ENCODE measurements at regions not wholly inside any gene's neighbourhood (a gene's known extent, or its start where the extent isn't known, plus 50 kb on each side); places are given as distances from the start of the nearest gene placed in this dataset.
"Not testable (repeated sequence)": the region's sequence is repeated elsewhere in the genome, so short reads cannot be mapped to it uniquely, and the experiment has no call there.

DNA sequence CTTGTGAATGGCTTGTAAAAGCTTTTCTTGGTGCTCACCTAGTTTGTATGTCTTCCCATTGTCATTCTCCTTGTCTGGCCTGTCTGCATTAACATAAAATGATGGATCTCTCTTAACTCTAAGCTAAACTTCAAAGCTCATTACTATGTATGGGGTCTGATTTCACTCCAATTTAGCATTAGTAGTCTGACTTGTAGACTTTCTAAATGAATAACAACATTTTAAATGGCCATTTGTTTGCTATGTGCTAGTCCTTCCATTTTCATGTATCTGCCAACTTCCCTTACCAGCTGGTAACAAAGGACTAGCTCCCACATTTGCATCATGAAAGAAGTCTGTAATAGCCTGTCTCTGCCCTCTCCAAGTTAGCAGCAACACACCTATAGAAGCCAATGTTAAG, 324.2 kb upstream of the RGPD4 start:
- no peak for DNase-seq

DNA sequence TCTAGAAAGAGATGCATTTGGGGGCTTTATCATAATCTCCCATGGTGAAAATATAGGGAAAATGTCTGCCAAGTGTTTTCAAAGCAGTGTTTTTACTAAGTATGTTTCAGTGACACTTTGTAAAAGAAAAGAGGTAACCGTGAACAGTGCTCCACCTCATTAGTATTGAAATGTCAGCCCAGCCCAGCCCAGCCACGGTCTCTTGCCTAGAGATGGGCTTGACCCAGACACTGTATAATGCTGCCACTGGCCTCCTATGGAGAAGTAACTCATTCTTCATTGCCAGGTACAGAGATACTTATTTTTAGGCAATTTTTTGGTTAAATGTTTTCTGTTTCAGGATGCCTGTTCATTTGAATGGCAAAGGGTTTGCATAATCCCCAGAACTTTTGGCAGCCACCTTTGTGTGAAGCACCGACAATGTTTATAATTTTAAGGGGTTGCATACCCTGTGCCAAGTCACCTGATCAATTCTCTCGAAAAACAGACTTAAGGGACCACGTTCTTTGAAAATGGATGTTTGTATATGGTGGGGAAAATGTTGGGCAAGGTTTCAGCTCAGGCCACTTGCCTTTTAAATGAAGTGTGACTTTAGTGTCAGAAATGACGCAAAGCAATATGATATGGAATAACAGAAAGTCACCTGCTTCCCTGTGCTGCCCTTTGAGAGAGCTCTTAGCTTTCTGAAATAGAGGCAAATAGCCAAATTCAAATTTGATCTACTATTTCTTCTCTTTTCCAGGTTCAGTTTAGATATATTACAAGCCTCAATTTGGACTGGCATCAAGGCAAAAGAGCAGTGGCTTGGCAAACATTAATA, 314.5 kb upstream of the RGPD4 start:
- no peak for DNase-seq

DNA sequence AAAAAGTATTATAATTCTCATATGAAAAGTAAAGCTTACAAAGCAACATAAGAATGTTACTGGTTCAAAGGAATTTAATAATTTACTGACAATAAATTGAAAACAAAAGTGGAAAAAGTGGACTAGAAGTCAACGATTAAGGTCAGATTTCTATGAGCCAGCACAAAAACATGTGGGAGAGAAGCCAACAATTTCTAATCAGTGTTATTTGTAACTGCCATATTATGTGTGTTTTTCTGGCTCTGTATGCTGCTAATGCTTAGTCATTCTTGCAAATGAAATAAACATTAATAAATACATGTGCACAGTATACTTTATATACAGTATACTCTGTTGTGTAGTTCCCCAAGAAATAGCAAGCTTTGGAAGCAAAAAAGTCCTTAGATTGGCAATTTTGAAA, 301.3 kb upstream of the RGPD4 start:
- DNase-seq: no peak

DNA sequence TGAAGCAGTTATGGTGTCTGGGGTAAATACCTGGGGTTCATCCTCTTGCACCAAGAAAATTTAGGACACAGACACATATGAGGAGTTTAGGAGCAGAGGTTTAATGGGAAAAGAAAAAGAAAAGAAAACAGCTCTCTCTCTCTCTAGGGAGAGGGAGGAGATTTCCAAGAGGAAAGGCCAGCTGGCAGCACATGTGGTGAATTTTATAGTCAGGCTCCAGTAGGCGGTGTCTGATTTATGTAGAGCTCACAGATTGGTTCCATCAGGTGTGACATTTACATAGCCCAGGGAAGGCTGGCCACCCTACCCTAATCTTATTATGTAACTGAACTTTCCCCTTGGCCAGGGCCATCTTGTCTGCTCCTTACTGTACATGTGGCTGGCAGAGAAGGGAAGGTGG, 297.5 kb upstream of the RGPD4 start:
- no peak for DNase-seq

DNA sequence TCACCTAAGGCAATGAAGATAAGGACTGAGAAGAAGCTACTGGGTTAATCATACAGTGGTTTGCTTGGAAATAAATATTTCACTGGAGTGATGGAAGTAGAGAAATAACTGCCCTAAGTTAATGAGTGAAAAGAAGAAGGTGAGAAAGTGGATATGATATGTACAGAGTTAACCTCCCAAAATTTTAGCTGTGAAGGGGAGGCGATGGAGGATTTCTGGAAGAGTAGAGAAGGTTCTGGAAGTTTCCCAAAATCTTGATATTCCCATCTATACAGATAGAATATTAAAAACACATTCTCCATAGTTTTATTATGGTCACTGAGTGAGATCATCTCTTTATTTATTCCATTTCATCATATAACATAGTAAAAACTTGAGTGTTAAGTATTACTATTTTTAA, 296.6 kb upstream of the RGPD4 start:
- DNase-seq: no peak

DNA sequence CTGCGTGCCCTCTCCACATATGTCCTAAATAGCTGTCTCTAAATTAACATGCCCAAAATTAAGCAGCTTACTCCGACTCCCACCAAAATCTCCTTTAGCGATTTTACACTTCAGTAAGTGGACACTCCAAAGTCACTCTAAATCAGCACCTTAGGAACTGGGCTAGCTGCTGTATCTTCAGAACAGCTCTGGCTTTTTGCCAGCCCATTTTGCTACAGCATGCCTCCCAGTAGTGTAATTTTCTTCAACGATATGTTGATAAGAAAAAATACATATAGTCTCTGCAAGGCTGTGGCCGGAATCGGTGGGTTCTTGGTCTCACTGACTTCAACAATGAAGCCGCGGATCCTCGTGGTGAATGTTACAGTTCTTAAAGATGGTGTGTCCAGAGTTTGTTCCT, 291.8 kb upstream of the RGPD4 start:
- DNase-seq: no peak

DNA sequence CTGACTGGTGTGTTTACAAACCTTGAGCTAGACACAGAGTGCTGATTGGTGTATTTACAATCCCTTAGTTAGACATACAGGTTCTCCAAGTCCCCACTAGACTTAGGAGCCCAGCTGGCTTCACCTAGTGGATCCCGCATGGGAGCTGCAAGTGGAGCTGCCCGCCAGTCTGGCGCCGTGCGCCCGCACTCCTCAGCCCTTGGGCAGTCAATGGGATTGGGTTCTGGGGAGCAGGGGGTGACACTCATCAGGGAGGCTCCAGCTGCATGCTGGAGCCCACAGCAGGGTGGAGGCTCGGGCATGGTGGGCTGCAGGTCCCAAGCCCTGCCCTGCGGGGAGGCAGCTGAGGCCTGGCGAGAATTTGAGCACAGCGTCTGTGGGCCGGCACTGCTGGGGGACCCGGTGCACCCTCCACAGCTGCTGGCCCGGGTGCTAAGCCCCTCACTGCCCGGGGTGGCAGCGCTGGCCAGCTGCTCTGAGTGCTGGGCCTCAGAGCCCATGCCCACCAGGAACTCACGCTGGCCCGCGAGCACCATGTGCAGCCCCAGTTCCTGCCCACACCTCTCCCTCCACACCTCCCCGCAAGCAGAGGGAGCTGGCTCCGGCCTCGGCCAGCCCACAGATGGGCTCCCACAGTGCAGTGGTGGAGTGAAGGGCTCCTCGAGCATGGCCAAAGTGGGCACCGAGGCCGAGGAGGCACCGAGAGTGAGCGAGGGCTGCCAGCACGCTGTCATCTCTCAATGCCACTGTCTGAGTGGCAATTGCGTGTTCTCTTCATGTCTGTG, 290.6 kb upstream of the RGPD4 start:
- DNase-seq: not testable (repeated sequence)

DNA sequence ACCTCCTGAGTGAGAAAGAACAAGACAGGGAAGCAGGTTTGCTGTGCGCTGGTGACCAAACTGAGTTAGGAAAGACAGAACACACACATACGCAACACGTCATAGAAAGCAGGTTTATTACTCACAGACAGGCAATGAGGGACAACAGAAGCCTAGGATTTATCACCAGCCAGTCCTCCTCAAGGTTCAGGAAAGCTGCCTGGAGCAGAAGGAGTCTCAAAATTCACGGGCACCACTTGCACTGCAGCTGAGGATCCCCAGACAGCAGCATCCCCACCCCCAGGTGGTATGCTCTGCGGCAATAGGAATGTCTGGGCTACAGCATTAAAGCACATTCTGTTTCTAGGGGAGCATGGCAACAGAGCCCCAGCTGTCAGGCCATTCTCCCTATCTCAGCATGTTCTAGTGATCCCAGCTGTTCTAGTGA, 284.4 kb upstream of the RGPD4 start:
- no peak for DNase-seq

DNA sequence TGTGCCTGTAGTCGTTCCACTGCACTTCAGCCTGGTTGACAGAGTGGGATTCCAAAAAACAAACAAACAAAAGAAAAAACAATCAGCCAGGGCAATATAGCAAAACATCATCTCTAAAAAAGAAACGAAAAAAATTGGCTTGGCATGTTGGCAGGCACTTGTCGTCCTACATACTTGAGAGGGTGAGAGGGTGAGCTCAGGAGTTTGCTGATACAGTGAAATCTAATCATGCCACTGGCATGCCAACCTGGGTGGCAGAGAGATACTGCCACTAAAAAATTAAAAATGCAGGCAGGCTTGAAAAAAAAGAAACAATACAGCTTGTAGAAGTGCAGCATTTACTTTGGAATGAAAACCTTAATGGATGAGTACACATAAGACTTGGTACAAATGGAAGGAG, 282.9 kb upstream of the RGPD4 start:
- DNase-seq: no peak

DNA sequence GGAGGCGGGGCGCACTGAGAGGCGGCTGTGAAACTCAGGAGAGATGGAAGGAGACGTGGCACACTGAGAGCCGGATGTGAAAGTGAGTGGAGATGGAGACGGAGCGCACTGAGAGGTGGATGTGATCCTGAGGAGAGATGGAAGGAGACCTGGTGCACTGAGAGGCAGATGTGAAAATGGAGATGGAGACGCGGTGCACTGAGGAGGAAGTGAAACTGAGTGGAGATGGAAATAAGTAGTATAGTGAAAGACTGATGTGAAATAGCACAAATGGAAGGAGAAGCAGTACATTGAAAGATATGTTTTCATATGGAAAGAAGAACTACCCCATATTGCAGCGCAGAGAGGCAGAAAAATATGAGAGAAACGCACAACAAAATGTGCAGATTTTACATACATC, 281.6 kb upstream of the RGPD4 start:
- no peak for DNase-seq

DNA sequence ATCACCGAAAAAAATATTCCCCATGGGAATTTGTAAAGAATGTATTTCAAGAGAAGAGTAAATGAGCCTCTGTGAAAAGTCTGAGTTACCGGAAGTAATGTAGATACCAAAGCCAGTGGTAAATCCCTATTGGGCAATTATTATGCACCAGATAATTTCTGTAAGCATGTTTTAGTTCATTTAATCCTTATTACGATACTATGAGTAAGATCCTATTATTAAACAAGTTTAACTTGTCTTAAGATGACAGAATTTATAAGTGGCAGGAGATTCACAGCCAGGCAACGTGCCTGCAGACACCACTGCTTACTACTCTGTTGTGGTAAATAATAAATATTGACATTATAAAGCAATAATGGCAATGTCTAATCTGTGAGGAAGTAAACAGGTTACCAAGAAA, 280.8 kb upstream of the RGPD4 start:
- DNase-seq: no peak

DNA sequence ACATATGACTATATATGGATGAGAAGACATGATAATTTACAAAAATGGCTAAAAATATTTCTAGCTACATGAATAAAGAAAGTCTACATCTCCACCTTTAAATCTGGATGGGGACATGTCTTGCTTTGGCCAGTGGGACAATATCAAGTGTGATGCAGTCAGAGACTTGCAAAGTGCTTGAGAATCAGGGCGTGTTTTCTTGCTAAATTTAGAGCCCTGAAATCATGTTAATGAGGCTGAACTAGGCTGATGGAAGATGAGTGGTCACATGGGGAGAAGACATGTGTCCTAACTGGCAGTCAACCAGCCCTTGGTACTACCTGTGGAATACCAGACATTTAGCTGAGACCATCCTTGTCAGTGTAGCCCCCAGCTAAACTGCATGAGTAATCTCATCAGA, 278.5 kb upstream of the RGPD4 start:
- DNase-seq: no peak

DNA sequence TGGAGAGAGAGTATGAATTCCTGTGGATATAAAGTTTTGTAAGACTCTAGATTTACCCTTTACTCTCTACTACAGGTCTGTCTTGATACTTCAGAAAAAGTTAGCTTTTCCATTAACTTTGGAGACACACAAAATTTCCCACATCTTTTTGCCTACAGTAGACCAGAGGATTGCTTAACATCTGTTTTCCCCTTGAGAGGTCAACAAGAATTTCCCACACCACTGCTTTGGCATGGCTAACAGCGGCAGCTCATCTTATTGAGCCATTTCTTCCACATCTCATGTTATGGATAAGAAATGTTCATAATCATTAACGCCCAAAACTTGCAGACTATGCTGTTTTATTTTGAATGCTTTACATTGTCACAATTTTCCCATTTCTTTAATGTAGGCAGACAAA, 273.6 kb upstream of the RGPD4 start:
- no peak for DNase-seq

DNA sequence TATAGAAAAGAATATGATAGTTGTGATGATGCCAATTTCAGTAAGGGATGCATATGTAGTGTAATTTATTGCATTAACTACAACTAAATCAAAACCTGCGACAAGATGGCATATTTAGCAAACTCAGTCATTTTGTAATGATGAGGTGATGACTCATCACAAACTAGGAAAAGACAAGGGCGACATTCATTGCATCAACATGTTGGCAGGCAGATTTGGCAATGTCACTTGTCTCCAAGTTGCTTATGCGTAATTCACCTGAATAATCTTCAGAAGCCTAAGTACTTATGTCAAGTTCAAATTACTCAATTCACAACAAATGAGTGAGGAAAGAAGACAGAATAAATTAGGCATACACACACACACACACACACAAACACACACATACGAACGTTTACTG, 273.2 kb upstream of the RGPD4 start:
- DNase-seq: no peak

DNA sequence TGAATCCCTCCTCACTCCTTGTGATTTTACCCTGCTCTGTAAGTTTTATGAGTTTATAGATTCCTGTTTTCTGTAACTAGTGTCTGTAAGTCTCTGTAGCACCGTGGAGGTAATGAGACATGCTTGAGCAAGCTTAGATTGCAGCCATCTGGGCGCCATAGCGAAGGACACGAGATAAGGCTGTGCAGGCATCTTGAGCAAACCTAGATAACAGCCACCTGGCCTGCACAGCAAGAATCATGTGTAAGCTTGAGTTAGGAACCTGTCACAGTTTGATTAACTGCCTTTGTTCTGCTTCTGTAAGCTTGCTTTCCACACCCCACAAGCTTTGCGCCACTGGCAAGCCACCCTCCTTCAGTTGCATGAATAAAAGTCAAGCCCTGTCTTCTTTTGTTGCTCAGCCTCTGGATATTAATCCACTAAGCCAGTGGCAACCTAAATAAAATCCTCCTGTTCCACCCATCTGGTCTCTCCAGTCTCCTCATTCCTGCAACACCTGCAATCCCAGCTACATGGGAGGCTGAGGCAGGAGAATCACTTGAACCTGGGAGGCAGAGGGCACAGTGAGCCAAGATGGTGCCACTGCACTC, 270.6 kb upstream of the RGPD4 start:
- peak; percentile 4 for DNase-seq

DNA sequence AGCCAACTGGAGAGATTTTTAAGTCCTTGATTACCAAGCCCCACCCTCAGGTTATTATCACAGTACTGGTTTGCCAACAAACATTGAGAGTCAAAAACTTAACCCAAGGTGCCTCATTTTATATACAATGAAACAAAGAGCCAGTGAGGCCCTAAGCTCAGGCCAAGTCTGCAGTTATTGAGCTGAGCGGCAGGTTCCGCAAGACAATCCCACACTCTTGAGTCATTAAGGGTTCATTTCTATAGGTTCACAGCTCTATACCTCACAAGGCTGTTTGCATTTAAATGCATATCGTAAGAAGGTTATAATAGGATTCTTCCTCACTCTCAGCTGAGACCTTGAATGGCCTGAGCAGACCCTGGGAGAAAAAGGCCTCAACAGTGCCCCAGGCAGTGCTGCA, 268.4 kb upstream of the RGPD4 start:
- no peak for DNase-seq

DNA sequence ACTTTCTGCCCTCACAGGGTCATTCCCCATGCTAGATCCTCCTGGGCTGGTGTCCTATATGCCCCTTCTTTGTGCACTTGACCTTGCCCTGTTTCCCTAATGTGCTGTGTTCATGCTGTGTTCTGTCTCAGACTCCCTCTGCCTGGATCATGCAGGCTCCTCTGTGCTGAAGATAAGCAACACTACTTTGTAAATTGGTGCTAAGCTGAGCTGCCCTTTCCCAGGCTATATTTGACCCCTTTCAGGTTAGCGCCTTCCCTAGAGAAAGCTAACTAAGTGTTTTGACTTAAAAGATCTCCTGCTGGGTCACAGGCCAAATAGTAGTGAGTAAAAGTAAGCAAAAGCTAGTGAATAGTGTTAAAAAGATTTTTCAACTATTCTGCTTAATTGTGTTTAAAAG, 257.2 kb upstream of the RGPD4 start:
- DNase-seq: no peak

DNA sequence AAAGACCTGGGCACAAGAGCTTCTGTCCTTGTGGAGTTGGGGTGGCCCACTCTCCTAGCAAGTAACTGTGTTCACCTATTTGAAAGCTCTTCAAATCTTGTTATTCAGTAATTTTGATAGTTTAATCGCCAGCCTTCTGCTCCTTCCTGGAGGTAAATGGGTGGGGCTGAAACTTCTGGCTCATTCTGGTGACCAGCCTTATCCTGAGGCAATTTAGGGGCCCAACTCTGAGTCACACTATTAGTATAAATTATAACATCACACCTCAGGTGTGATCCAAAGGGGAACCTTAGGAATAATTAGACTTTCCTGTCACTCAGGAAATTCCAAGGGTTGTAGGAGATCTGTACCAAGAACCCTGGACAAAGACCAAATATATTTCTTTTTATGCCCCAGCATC, 255.8 kb upstream of the RGPD4 start:
- no peak for DNase-seq

DNA sequence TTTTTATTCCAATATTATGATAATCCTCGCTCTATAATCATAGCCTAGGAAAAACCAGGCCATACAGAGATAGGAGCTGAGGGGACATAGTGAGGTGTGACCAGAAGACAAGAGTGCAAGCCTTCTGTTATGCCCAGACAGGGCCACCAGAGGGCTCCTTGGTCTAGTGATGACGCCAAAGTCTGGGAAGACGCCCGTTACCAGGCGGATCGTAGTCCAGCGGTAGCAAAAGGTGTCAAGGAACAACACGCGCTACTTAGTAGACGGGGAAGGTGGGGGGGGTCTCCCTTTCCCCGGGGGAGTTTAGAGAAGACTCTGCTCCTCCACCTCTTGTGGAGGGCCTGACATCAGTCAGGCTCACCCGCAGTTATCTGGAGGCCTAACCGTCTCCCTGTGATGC, 253.8 kb upstream of the RGPD4 start:
- peak; percentile 35 for DNase-seq

DNA sequence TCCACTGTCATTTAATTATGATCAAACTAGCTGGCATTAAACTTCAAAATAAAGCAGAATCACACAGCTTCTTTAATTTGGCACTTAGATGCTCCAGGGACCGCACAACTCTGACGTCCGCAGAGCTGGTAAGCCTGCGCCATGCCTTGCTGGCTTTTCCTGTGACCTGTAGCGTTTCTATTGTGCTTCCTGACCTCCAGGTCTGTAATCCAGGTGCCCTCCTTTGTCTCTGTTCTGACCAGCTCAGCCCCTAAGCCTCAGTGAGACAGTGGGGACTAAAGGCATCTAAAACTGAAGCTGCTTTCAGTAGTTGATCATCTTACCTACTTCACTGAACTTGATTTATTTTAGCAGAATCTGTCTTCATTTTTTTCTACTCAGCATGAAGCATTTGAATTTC, 249.7 kb upstream of the RGPD4 start:
- no peak for DNase-seq

DNA sequence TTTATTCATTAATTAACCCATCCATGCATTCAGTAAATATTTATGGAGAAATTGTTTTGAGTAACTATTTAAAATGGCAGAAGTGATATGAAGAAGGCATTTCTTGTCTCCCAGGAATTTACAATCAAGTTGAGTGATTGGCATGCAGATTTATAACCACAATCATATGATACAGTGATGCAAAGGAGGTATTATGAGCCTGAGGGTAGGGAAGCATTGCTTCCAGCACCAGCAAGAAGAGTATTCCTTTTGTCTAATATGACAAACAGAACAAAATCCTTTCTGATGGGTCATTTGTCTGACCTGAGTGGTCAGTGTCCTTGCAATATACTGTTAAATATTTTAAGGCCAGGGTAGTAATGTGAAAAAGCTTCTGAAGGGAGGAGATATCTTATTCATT, 244.2 kb upstream of the RGPD4 start:
- DNase-seq: no peak

DNA sequence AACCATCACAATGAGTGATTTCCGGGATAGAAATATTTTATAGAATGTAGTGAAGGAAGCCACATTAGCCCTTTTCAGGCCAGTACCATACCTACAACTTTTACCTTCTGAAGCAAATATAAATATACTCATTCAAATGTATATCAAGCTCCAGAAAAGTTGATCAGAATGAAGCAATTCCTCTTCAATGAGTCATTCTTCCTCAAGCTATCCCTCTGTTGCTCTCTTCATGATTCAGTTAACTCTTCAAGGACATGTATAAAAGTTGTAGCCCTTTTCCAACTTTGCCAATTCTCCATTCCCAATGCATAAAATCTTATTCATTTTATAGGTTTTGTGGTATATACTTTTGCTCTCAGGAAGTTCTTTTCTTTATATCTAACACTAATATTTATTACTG, 242.1 kb upstream of the RGPD4 start:
- no peak for DNase-seq

DNA sequence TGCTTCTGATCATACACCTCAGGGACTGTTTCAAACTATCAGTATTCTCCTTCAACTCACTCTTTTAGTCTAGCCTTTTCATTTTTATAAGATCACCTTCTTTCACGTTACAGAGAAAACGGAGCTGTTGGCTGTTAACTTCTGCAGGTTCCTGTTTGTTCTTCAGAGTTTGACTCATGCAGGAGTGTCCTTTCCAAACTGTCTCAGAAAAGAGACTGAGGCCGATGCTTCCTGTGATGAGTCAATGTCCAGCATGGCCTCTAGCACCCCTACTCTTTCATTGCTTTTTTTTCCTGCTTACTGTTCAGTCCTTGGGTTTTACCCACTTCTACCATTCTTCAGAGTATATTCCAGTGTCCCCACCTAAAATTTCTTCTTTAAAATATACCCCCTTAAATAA, 240.8 kb upstream of the RGPD4 start:
- no peak for DNase-seq

DNA sequence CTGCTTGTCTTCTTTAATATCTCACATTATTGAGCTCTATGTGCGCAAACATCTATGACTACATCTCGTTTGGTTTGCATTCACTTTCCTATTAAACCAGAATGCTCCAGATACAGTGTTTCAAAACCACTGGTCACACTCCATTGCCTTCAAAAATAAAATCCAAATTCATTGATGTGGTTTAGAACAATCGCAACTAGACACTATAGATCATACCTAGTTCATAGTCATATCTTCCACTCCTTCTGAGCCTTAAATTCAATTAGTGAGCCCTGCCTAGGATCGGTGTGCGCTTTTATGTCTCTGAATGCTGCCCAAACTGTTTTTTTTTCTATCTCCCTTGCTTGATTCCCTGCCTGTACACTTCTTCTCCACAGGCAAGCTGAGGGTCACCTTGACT, 238.5 kb upstream of the RGPD4 start:
- no peak for DNase-seq

All from hematopoietic multipotent progenitor cell treated with erythropoietin and hydrocortisone succinate and interleukin-3 and kit ligand, for 4 days (in vitro differentiated cells).